ENCODE measurements at regions not wholly inside any gene's neighbourhood (a gene's known extent, or its start where the extent isn't known, plus 50 kb on each side); places are given as distances from the start of the nearest gene placed in this dataset.

DNA sequence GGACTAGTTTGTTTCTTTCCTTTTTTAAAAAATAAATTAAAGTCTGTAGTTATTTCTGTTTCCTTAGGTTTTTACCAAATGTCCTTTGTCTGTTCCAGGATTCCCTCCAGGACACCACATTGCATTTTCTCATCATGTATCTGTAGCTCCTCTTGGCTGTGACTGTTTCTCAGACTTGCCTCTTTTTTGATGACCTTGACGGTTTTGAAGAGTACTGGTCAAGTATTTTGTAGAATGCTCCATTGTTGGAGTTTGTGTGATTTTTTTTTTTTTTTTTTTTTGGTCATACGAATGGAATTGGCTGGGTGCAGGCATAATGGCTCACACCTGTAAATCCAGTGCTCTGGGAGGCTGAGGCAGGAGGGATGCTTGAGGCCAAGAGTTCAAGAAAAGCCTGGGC, 127.1 kb upstream of the BMPER start:
- H3K36me3 ChIP-seq, result no peaks in the 10 kb centered on the region

DNA sequence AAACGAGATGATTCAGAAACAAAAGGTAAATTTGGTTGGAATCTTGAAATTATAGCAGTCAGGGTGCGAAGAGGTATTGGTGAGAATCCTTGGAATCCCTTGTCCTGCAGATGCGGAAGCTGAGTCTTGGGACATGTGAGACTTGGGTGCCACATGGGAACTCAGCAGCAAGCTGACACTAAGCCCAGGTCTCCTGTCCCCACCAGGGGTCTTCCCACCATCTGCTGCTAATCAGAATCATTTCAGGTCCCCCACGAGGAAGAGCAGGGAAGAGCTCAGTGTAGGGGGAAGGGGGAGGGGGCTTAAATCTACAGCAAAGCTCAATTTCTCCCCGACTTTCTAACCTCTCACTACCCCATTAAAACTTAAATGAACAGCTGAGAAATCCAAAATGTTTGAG, 126.1 kb upstream of the BMPER start:
- Histone ChIP-seq H3K27me3 (replicated peaks) (0 out of 2 replicates have a peak, but pooled peaks cover 3% of the 10 kb centered on the region), H3K36me3 (no peaks in the 10 kb centered on the region), H3K27ac (no peak overlapping the region), H3K9me3 (replicated peaks) (no peaks in the 10 kb centered on the region), H3K4me3 (no peak overlapping the region), H3K4me1 (replicated peaks) (no peaks in the 10 kb centered on the region)
- no peak for DNase-seq (ENCODE audit: low read depth in 1 of 2, low spot score in 2 of 2)

More for the DNA sequence above, 127.1 kb upstream of the BMPER start:
- no peak overlapping the region for H3K4me3 ChIP-seq
- H3K4me1 ChIP-seq (replicated peaks), result no peaks in the 10 kb centered on the region
- DNase-seq (ENCODE audit: low read depth in 1 of 2, low spot score in 2 of 2), result no peak
- H3K9me3 ChIP-seq (replicated peaks), result no peaks in the 10 kb centered on the region
- H3K27me3 ChIP-seq (replicated peaks), result 0 out of 2 replicates have a peak, but pooled peaks cover 3% of the 10 kb centered on the region
- H3K27ac ChIP-seq, result no peak overlapping the region

DNA sequence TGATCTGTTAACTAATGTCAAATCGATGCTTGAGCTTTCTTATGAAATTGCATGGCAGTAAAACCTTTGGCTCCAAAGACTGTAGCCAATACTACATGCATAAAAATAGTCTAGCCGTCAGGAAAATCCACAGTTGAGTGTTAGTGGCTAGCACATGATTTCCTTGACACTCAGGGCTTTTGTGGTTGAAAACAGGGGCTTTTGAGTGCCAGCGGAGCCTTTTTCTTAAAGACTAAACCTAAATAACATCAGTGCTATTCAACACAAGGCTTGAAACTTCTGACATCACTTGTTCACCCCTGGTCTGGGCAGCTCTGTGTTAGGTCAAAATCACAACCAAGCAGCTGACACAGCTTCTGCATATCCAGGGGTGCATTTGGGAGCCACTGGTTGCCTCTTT, 124.2 kb upstream of the BMPER start:
- Histone ChIP-seq H3K27ac (no peak overlapping the region), H3K4me1 (replicated peaks) (no peaks in the 10 kb centered on the region), H3K36me3 (no peaks in the 10 kb centered on the region), H3K27me3 (replicated peaks) (0 out of 2 replicates have a peak, but pooled peaks cover 3% of the 10 kb centered on the region), H3K4me3 (no peak overlapping the region), H3K9me3 (replicated peaks) (no peaks in the 10 kb centered on the region)
- DNase-seq (ENCODE audit: low read depth in 1 of 2, low spot score in 2 of 2), result no peak

DNA sequence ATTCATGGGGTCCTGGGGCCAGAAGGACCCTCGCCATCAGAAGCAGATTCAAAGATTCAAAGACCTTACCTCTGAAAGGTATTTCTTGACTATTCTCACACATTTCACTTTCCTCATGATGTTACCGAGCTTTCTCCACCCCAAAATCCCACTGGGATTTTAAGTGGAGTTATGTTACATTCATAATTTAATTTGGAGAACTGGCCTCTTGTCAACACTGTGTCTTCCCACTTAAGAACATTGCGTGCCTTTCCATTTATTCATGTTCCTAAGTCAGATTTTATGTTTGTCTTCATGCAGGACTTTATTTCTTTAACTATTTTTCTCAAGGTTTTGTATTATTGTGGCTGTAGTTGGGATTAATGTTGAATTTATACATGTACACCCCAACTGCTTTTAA, 123.5 kb upstream of the BMPER start:
- Histone ChIP-seq H3K27ac (no peak overlapping the region), H3K4me3 (no peak overlapping the region), H3K27me3 (replicated peaks) (0 out of 2 replicates have a peak, but pooled peaks cover 3% of the 10 kb centered on the region), H3K9me3 (replicated peaks) (no peaks in the 10 kb centered on the region), H3K36me3 (no peaks in the 10 kb centered on the region), H3K4me1 (replicated peaks) (no peaks in the 10 kb centered on the region)
- DNase-seq (ENCODE audit: low read depth in 1 of 2, low spot score in 2 of 2), result no peak

DNA sequence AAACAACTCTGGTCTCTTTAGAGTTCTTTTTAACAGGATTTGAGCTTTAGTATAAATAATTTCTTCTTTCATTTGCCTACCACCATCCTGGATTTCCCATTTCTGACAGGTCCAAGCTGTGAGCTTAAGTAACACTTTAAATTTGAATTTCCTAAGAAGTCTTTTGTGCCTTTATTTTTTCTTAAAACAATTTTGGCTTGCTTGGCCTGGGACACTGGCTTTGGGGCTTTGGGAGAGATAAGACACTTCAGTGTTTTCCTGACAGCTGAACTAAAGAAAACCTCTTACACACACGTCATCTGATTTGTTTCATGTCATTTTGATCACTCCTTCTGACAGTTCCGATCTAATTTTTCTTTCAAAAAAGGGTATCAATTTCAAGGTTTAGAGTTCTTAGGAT, 121.3 kb upstream of the BMPER start:
- Histone ChIP-seq H3K27ac (no peak overlapping the region), H3K36me3 (no peaks in the 10 kb centered on the region), H3K27me3 (replicated peaks) (0 out of 2 replicates have a peak, but pooled peaks cover 2% of the 10 kb centered on the region), H3K4me1 (replicated peaks) (no peaks in the 10 kb centered on the region), H3K4me3 (no peak overlapping the region), H3K9me3 (replicated peaks) (no peaks in the 10 kb centered on the region)
- DNase-seq (ENCODE audit: low read depth in 1 of 2, low spot score in 2 of 2), result no peak

DNA sequence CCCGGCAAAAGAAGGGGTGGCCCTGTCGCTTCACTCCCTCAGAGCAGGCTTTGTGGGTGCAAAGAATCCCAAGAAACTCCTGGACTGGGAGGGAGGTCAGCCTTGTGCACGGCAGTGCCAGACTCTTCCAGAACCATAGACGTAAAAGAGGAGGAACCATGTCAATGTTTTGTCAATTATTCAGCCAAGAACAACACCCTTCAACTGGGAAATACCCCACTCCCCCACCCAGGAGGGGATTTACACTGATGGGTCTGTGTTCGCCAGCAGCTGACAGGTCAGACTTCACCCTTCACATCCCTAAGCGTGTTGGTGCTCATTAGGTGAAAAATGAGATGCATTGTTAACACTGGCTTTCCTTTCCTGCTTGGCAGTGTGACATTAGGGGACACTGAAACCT, 116.8 kb upstream of the BMPER start:
- Histone ChIP-seq H3K4me1 (replicated peaks) (no peaks in the 10 kb centered on the region), H3K36me3 (no peaks in the 10 kb centered on the region), H3K9me3 (replicated peaks) (no peaks in the 10 kb centered on the region), H3K27ac (no peak overlapping the region), H3K27me3 (replicated peaks) (0 out of 2 replicates have a peak, but pooled peaks cover 2% of the 10 kb centered on the region), H3K4me3 (no peak overlapping the region)
- DNase-seq (ENCODE audit: low read depth in 1 of 2, low spot score in 2 of 2), result no peak

DNA sequence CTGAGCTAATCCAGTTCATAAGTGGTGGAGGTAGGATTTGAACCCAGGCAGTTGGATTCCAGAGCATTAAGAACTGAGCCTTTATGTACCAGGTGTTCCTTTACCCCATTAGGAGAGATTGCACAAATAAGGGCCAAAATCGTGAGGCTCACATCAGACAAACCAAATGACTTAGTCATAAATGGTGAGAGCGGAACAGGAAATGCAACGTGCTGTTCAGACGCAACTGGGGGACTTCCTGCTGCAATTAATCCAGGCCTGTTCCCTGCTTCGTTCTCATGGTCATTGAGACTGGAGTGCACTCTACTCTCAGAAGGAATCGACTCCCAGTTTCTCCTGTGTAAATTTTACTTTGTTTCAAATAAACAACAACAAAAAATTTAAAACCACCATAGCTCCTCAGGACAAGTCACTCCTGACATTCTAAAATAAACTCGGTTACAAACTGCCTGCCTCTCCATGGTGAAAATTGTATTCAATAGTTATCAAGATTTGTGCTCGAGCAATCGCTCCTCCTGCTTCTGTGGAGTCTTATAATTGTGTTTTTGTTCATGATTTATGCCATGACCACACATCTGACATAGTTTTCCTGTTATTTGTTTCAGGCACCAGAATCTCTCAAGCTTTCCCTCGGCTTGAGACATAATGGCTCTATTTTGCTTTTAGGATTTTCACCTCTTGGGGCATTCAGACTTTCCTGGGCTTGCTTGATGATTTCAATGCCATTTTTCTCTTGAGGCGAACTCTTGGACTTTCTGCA, 115.3 kb upstream of the BMPER start:
- no peak for DNase-seq (ENCODE audit: low read depth in 1 of 2, low spot score in 2 of 2)
- no peak overlapping the region for H3K27ac ChIP-seq
- 0 out of 2 replicates have a peak, but pooled peaks cover 2% of the 10 kb centered on the region for H3K27me3 ChIP-seq (replicated peaks)
- no peaks in the 10 kb centered on the region for H3K36me3 ChIP-seq
- H3K4me3 ChIP-seq, result no peak overlapping the region
- H3K4me1 ChIP-seq (replicated peaks), result no peaks in the 10 kb centered on the region
- no peaks in the 10 kb centered on the region for H3K9me3 ChIP-seq (replicated peaks)

DNA sequence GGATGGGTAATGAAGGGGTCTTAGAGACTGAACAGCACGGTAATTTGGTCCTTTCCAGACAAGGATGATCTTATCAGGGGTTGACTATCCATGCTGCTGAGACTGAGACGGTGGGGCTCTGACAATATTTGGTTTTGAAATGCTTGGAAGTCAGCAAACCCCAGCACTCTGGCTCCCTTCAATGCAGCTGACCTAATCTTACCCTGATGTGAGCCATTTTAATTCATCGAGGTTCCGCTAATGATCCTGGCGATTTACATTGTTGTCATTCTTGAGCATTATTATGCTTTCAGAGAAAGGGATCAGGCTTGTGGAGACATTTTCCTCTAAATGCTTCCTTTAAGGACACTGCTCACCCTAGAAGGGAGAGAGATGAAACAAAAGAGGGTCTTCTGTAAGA, 114.6 kb upstream of the BMPER start:
- H3K9me3 ChIP-seq (replicated peaks), result no peaks in the 10 kb centered on the region
- H3K36me3 ChIP-seq, result no peaks in the 10 kb centered on the region
- DNase-seq (ENCODE audit: low read depth in 1 of 2, low spot score in 2 of 2), result no peak
- no peaks in the 10 kb centered on the region for H3K4me1 ChIP-seq (replicated peaks)
- no peak overlapping the region for H3K4me3 ChIP-seq
- H3K27me3 ChIP-seq (replicated peaks), result 0 out of 2 replicates have a peak, but pooled peaks cover 2% of the 10 kb centered on the region
- no peak overlapping the region for H3K27ac ChIP-seq

DNA sequence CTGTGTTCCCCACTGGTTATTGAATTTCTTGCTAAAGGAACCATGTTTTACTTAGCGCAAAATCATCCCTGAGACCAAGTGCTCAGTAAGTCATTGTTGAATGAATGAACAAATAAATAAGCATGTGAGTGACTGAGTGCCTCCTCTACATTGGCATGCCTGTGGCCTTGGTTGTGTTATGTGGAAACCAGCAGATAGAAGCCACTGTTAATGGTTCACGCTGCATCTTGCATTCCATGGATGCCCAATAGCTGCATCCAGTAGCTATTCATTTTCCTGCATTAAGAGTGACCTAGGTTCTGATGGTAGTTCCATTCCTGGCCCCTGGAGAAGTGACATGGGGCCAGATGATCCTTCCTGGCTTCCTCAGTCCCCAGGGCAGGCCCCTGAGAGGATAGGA, 113.3 kb upstream of the BMPER start:
- no peak overlapping the region for H3K27ac ChIP-seq
- no peak overlapping the region for H3K4me3 ChIP-seq
- H3K27me3 ChIP-seq (replicated peaks), result 0 out of 2 replicates have a peak, but pooled peaks cover 2% of the 10 kb centered on the region
- no peaks in the 10 kb centered on the region for H3K9me3 ChIP-seq (replicated peaks)
- no peak for DNase-seq (ENCODE audit: low read depth in 1 of 2, low spot score in 2 of 2)
- H3K36me3 ChIP-seq, result no peaks in the 10 kb centered on the region
- no peaks in the 10 kb centered on the region for H3K4me1 ChIP-seq (replicated peaks)

DNA sequence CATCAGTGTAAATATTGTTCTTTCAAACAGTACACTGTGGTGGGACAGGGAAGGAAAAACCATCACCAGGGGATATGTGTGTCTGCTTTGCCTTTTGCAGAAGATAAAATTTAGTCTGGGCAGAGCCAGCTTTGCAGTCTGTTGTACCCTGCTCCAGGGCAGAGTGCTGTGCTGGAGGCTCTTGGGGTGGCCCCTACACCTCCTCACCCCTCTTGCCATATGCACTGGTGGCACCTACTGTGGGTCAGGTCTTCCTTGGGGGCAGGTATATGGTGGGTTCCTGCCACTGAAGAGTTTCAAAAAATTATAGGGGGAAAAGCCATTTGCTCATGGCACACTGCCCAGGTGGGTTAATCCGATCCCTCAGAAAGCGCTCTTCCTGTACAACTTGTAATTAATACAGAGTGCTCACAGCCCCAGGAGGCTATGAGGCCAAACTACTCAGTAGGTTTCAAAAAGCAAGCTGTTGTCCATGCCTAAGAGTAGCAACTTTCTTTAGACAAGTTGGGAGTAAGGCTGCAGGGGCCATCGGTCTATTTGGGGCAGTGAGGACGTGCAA, 112.7 kb upstream of the BMPER start:
- Histone ChIP-seq H3K27me3 (replicated peaks) (0 out of 2 replicates have a peak, but pooled peaks cover 2% of the 10 kb centered on the region), H3K36me3 (no peaks in the 10 kb centered on the region), H3K9me3 (replicated peaks) (no peaks in the 10 kb centered on the region), H3K4me3 (no peak overlapping the region), H3K27ac (no peak overlapping the region), H3K4me1 (replicated peaks) (no peaks in the 10 kb centered on the region)
- no peak for DNase-seq (ENCODE audit: low read depth in 1 of 2, low spot score in 2 of 2)

DNA sequence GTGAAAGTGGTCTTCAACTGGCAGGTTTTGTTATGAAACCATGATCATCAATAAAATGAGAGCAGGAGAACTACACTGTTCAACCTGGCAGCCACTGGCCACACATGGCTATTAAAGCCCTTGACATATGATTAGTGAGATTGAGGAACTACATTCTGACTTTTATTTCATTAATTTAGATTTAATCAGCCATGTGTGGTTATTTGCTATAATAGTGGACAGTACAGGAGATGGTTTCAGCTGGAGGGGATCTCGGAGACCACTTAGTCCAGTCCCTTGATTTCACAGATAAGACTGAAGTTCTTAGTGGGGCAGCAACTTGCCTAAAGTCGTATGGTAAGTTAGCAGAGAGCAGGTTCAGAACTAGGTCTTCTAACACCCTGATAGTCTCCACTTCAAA, 111.7 kb upstream of the BMPER start:
- DNase-seq (ENCODE audit: low read depth in 1 of 2, low spot score in 2 of 2), result no peak
- no peak overlapping the region for H3K27ac ChIP-seq
- H3K27me3 ChIP-seq (replicated peaks), result 0 out of 2 replicates have a peak, but pooled peaks cover 2% of the 10 kb centered on the region
- H3K4me1 ChIP-seq (replicated peaks), result no peaks in the 10 kb centered on the region
- no peak overlapping the region for H3K4me3 ChIP-seq
- no peaks in the 10 kb centered on the region for H3K9me3 ChIP-seq (replicated peaks)
- H3K36me3 ChIP-seq, result no peaks in the 10 kb centered on the region

DNA sequence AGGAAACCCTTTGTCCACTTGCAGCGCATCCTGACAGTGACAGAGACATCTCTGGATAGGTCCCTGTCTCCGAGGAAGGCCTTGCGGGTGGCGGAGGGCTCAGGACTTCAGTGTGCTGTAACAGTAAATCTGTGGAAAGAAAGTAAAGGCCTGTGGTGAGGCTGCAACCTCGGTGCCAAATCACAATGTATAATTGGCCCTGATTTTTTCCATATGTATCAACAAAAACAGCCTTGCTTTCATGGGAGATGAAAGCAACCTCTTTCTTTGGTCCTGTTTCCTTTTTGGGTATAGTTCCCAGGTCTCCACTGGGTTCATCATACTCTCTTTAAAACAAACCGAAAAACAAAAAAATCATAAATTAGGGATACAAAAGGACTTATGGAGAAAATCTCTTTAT, 110.9 kb upstream of the BMPER start:
- no peak overlapping the region for H3K4me3 ChIP-seq
- H3K9me3 ChIP-seq (replicated peaks), result no peaks in the 10 kb centered on the region
- no peaks in the 10 kb centered on the region for H3K27me3 ChIP-seq (replicated peaks)
- H3K27ac ChIP-seq, result no peak overlapping the region
- DNase-seq (ENCODE audit: low read depth in 1 of 2, low spot score in 2 of 2), result no peak
- H3K4me1 ChIP-seq (replicated peaks), result no peaks in the 10 kb centered on the region
- H3K36me3 ChIP-seq, result no peaks in the 10 kb centered on the region

DNA sequence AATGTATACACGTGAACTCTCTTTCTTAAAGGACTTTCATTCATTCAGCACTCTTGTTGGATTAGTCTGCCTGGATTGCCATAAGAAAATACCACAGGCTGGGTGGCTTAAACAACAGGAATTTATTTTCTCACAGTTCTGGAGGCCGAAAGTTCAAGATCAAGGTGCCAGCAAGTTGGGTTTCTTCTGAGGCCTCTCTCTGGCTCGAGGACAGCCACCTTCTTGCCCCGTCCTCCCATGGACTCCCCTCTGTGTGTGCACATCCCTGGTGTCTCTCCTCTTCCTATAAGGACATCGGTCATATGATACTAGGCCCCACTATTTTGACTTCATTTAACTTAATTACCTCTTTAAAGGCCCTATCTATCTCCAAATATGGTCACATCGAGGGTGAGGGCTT, 110.4 kb upstream of the BMPER start:
- H3K9me3 ChIP-seq (replicated peaks), result no peaks in the 10 kb centered on the region
- no peak overlapping the region for H3K4me3 ChIP-seq
- no peaks in the 10 kb centered on the region for H3K4me1 ChIP-seq (replicated peaks)
- H3K27ac ChIP-seq, result no peak overlapping the region
- no peaks in the 10 kb centered on the region for H3K27me3 ChIP-seq (replicated peaks)
- no peak for DNase-seq (ENCODE audit: low read depth in 1 of 2, low spot score in 2 of 2)
- H3K36me3 ChIP-seq, result no peaks in the 10 kb centered on the region

DNA sequence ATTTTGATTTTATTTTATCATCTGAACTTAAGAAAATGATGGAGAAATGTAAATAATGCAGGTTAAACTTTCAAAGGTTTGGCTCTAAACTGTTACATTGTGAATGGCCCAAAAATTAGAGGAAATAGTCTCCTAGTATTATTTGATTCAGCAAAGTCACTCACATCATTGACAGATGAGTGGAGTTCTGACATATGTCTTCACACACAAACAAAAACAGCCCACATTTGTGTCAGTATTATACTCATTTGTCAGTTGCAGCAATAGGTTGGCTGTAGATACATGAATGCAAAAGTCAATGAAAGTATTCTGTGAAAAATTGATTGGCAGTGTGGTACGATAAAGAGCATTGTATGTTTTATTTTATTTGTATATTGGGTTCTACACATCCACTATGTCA, 108.8 kb upstream of the BMPER start:
- H3K4me1 ChIP-seq (replicated peaks), result no peaks in the 10 kb centered on the region
- no peaks in the 10 kb centered on the region for H3K27me3 ChIP-seq (replicated peaks)
- no peak overlapping the region for H3K27ac ChIP-seq
- H3K36me3 ChIP-seq, result no peaks in the 10 kb centered on the region
- no peak overlapping the region for H3K4me3 ChIP-seq
- DNase-seq (ENCODE audit: low read depth in 1 of 2, low spot score in 2 of 2), result no peak
- no peaks in the 10 kb centered on the region for H3K9me3 ChIP-seq (replicated peaks)

Measured in SJSA1 (cell line).